GM12878 (cell line): ENCODE measurements at regions not wholly inside any gene's neighbourhood (a gene's known extent, or its start where the extent isn't known, plus 50 kb on each side); places are given as distances from the start of the nearest gene placed in this dataset.

Source experiments
- ATAC-seq: fragments of 200-7000 bp; cut with Tn5 transposase; 3 replicates; pipeline ENCODE4 v1.9.1; 2020; ENCODE audit warnings: mild to moderate bottlenecking, moderate library complexity
- BruUV-seq: library from RNA; stranded (reverse); fragments of 400-500 nt; replicated peaks from 2 replicates; lab custom pipeline; 2021; lab: Mats Ljungman, UMichigan
- CTCF ChIA-PET: fragments of 300-600 bp; sonication (Branson Sonifier 250); formaldehyde crosslinking; extraction: SDS; loops from one replicate; lab custom pipeline; 2021; ENCODE audit warnings: inconsistent platforms; lab: Yijun Ruan, JAX
- POLR2A ChIA-PET: fragments of 350-600 bp; formaldehyde crosslinking; extraction: SDS; loops from one replicate; lab custom pipeline; 2021; ENCODE audit warnings: inconsistent platforms; lab: Charles Lee
- RAD21 ChIA-PET: fragments of 300-600 bp; sonication (Branson Sonifier 250); formaldehyde crosslinking; loops from one replicate; lab custom pipeline; 2023; ENCODE audit warnings: antibody characterized with exemption; ENCODE audit not compliant: unreplicated experiment; lab: Charles Lee
- SMC1A ChIA-PET: fragments of 300-600 bp; sonication (Branson Sonifier 250); formaldehyde crosslinking; loops from one replicate; lab custom pipeline; 2023; ENCODE audit not compliant: unreplicated experiment, uncharacterized antibody; lab: Charles Lee
- DNase-seq: peaks from one replicate; pipeline ENCODE4 v3.0.0-alpha.2; 2011; ENCODE audit warnings: low read depth, low spot score
- FAIRE-seq: peaks from 3 replicates; lab custom pipeline; 2011; peaks lifted over from hg19 to GRCh38; lab: Jason Lieb, UNC
- H2AFZ ChIP-seq: 2 replicates; pipeline ENCODE4 v1.6.0; 2011; ENCODE audit warnings: low read depth, low read length, control low read depth; ENCODE audit not compliant: control insufficient read depth
- H3K27ac ChIP-seq: 2 replicates; pipeline ENCODE4 v1.5.1; 2011; ENCODE audit warnings: control low read depth; ENCODE audit not compliant: control insufficient read depth, insufficient read depth
- H3K27me3 ChIP-seq, 2 experiments: replicated peaks in 1 of 2; 2 replicates each; pipeline versions ENCODE4 v1.6.0 to v1.6.1; 2011; ENCODE audit warnings: low read length in 1 of 2; ENCODE audit not compliant: control insufficient read depth in 2 of 2, insufficient read depth in 2 of 2
- H3K36me3 ChIP-seq, 2 experiments: 2 replicates each; pipeline ENCODE4 v1.5.1; 2011; ENCODE audit warnings: low read length in 1 of 2; ENCODE audit not compliant: control insufficient read depth in 2 of 2, insufficient read depth in 2 of 2
- H3K4me1 ChIP-seq: 2 replicates; pipeline ENCODE4 v1.6.1; 2011; ENCODE audit warnings: mild to moderate bottlenecking, low read length, moderate library complexity, mixed read lengths; ENCODE audit not compliant: control insufficient read depth, insufficient read depth
- H3K4me2 ChIP-seq: 2 replicates; pipeline ENCODE4 v1.6.0; 2011; ENCODE audit warnings: control low read depth; ENCODE audit not compliant: control insufficient read depth, insufficient read depth
- H3K4me3 ChIP-seq: fragments of 200-600 bp; sonication (generic); 2 replicates; pipeline ENCODE4 v1.5.1; 2016
- H3K79me2 ChIP-seq: 2 replicates; pipeline ENCODE4 v1.6.0; 2011; ENCODE audit warnings: low read length; ENCODE audit not compliant: control insufficient read depth, insufficient read depth
- H3K9ac ChIP-seq: 2 replicates; pipeline ENCODE4 v1.8.0; 2011; ENCODE audit warnings: low read length, control low read depth, mixed read lengths; ENCODE audit not compliant: control insufficient read depth, insufficient read depth
- H3K9me3 ChIP-seq: replicated peaks from 3 replicates; pipeline ENCODE4 v1.5.1; 2011; ENCODE audit warnings: mild to moderate bottlenecking, low read length; ENCODE audit not compliant: control insufficient read depth, insufficient read depth
- H4K20me1 ChIP-seq: 2 replicates; pipeline ENCODE4 v1.6.0; 2011; ENCODE audit not compliant: control insufficient read depth, insufficient read depth
- BCL3 ChIP-seq: IDR thresholded peaks from 2 replicates; pipeline ENCODE4 v1.6.1; 2011; ENCODE audit warnings: borderline replicate concordance, low read depth, mild to moderate bottlenecking, moderate library complexity, low read length; ENCODE audit not compliant: insufficient read depth, poor library complexity, severe bottlenecking
- E2F8 ChIP-seq: fragments of 450-650 bp; IDR thresholded peaks from 2 replicates; pipeline ENCODE4 v1.6.1; 2018; ENCODE audit warnings: mild to moderate bottlenecking, low read depth, moderate library complexity; ENCODE audit not compliant: partially characterized antibody
- EP300 ChIP-seq, 2 experiments: fragments of 150-350 bp in 1 of 2; IDR thresholded peaks; 2 replicates each; pipeline ENCODE4 v1.6.1; 2011 to 2012; ENCODE audit warnings: low read depth in 2 of 2, low read length in 2 of 2, borderline replicate concordance in 1 of 2, improper control_type of control experiment in 1 of 2, inconsistent platforms in 1 of 2; ENCODE audit not compliant: control insufficient read depth in 1 of 2
- IRF3 ChIP-seq: fragments of 450-650 bp; IDR thresholded peaks from 2 replicates; pipeline ENCODE4 v1.6.1; 2014; ENCODE audit warnings: mild to moderate bottlenecking
- NR2F1 ChIP-seq: fragments of 450-650 bp; conservative IDR thresholded peaks from 2 replicates; pipeline ENCODE4 v1.6.1; 2017; ENCODE audit warnings: mild to moderate bottlenecking
- RBBP5 ChIP-seq: fragments of 200-600 bp; sonication (generic); conservative IDR thresholded peaks from 2 replicates; pipeline ENCODE4 v1.6.1; 2016
- SMARCA5 ChIP-seq: fragments of 450-650 bp; IDR thresholded peaks from 2 replicates; pipeline ENCODE4 v1.6.1; 2017; ENCODE audit warnings: mild to moderate bottlenecking
- TARDBP ChIP-seq: IDR thresholded peaks from 2 replicates; pipeline ENCODE4 v1.6.1; 2016; ENCODE audit warnings: borderline replicate concordance
- TBL1XR1 ChIP-seq: IDR thresholded peaks from 2 replicates; pipeline ENCODE4 v1.6.1; 2012; ENCODE audit warnings: low read depth, low read length, improper control_type of control experiment
- ZBTB40 ChIP-seq: fragments of 450-650 bp; IDR thresholded peaks from 2 replicates; pipeline ENCODE4 v1.6.1; 2016; ENCODE audit warnings: mild to moderate bottlenecking, moderate library complexity, borderline replicate concordance
- ZNF622 ChIP-seq: fragments of 450-650 bp; IDR thresholded peaks from 2 replicates; pipeline ENCODE4 v1.6.1; 2017; ENCODE audit warnings: mild to moderate bottlenecking, inconsistent platforms
- WGBS: methylation state at CpG from one replicate; pipeline ENCODE4 v1.1.6; 2016; ENCODE audit warnings: low lambda C conversion rate; ENCODE audit not compliant: insufficient replicate concordance, insufficient coverage; ENCODE audit errors: missing lambda C conversion rate; 5-methylcytosine and 5-hydroxymethylcytosine counted together
- in situ Hi-C: fragments of 300-500 bp; cut with MboI; formaldehyde crosslinking; loops from 9 replicates; pipeline ENCODE4 v1.14.3; 2018; ENCODE audit warnings: mixed read lengths
- intact Hi-C: fragments of 100-400 bp; cut with micrococcal nuclease; formaldehyde crosslinking; loops from one replicate; pipeline ENCODE4 v1.14.2; 2022; ENCODE audit not compliant: unreplicated experiment

GRCh38 chr20:22492497-22492896 lies 91.9 kb downstream of the FOXA2 start (continued):
- TF ChIP-seq BCL3 = no peak
- no peak for TF ChIP-seq EP300 (IDR thresholded peaks at IDR 0.05; ENCODE audit: borderline replicate concordance in 1 of 2, control insufficient read depth in 1 of 2, low read depth in 2 of 2, low read length in 2 of 2)
- no peak for TF ChIP-seq RBBP5
- TF ChIP-seq SMARCA5 = no peak
- TF ChIP-seq NR2F1 = no peak

GRCh38 chr20:22491194-22491505 lies 93.2 kb downstream of the FOXA2 start:
- Histone ChIP-seq H3K36me3 (no peaks in the 10 kb centered on the region), H3K9ac (no peak overlapping the region), H3K27me3 (no peaks in the 10 kb centered on the region), H2AFZ (no peak overlapping the region), H3K4me2 (no peak overlapping the region), H3K27ac (no peak overlapping the region), H3K9me3 (no peaks in the 10 kb centered on the region), H3K4me3 (no peak overlapping the region), H4K20me1 (no peaks in the 10 kb centered on the region), H3K79me2 (no peaks in the 10 kb centered on the region), H3K4me1 (no peaks in the 10 kb centered on the region)
- ChIA-PET SMC1A (interaction anchor here (1.1 kb wide), 1 partner anchor 15 kb away, joined by 3 read pairs; no protein-coding TSS in a partner anchor), CTCF (interaction anchor here (0.6 kb wide), 1 partner anchor 258 kb away, joined by 3 read pairs; no protein-coding TSS in a partner anchor), POLR2A (no interaction called here), RAD21 (no interaction called here)
- no peak for ATAC-seq
- in situ Hi-C loops = no loop called here
- WGBS = 27% methylated on average over 3 of the region's 3 CpGs
- no peak for FAIRE-seq
- DNase-seq = no peak
- intact Hi-C loops = no loop called here
- no TSS peak for BruUV-seq
- TF ChIP-seq IRF3 (no peak), E2F8 (no peak), TBL1XR1 (no peak), ZNF622 (no peak), ZBTB40 (no peak), TARDBP (no peak)
